Hepatocyte (in vitro differentiated cells): ENCODE measurements at regions not wholly inside any gene's neighbourhood (a gene's known extent, or its start where the extent isn't known, plus 50 kb on each side); places are given as distances from the start of the nearest gene placed in this dataset.

Experiments used
- EZH2 ChIP-seq: fragments of 200-600 bp; sonication (generic); IDR thresholded peaks from 2 replicates; pipeline ENCODE4 v1.6.1; 2016; ENCODE audit warnings: antibody characterized with exemption, mild to moderate bottlenecking, borderline replicate concordance
- TF ChIP-seq, protein P1 (sequence below): fragments of 200-600 bp; sonication (generic); IDR thresholded peaks from 2 replicates; pipeline ENCODE4 v1.5.1; 2016; ENCODE audit warnings: antibody characterized with exemption, mild to moderate bottlenecking; ENCODE audit not compliant: poor library complexity

DNA sequence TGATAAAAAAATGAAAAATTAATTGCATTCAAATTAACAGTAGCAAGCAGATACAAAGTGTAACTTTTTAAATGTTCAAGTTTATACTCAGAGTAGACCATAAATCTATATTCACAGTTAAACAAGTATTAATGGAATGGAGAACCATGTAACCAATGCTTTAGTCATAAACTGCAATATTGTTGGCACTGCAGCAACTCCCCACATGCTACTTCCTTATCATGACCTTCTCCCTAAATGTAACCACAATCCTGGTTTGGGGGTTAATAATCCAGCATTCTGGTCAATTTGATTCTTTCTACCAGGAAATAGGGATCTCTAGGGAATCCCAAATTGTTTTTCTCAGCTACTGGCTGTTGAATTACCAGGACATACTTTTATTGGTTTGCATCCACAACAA lies 223.9 kb upstream of the DCAF8L1 start:
- TF ChIP-seq EZH2: no peak
- TF ChIP-seq, protein P1, sequence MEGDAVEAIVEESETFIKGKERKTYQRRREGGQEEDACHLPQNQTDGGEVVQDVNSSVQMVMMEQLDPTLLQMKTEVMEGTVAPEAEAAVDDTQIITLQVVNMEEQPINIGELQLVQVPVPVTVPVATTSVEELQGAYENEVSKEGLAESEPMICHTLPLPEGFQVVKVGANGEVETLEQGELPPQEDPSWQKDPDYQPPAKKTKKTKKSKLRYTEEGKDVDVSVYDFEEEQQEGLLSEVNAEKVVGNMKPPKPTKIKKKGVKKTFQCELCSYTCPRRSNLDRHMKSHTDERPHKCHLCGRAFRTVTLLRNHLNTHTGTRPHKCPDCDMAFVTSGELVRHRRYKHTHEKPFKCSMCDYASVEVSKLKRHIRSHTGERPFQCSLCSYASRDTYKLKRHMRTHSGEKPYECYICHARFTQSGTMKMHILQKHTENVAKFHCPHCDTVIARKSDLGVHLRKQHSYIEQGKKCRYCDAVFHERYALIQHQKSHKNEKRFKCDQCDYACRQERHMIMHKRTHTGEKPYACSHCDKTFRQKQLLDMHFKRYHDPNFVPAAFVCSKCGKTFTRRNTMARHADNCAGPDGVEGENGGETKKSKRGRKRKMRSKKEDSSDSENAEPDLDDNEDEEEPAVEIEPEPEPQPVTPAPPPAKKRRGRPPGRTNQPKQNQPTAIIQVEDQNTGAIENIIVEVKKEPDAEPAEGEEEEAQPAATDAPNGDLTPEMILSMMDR: no peak
